H9 (cell line): ENCODE measurements at regions not wholly inside any gene's neighbourhood (a gene's known extent, or its start where the extent isn't known, plus 50 kb on each side); places are given as distances from the start of the nearest gene placed in this dataset.

Experiments
- DNase-seq: peaks from one replicate; pipeline ENCODE4 v3.0.0-alpha.2; 2017
- H2AFZ ChIP-seq: one replicate; pipeline ENCODE4 v1.6.1; 2013; ENCODE audit warnings: mild to moderate bottlenecking, low read length, control low read depth, moderate library complexity
- H2AK5ac ChIP-seq: 2 replicates; pipeline ENCODE4 v1.6.1; 2013; ENCODE audit warnings: low read length, control low read depth, mixed read lengths; ENCODE audit not compliant: insufficient read length
- H2BK120ac ChIP-seq: one replicate; pipeline ENCODE4 v1.6.1; 2013; ENCODE audit warnings: low read depth, mild to moderate bottlenecking, low read length, control low read depth, inconsistent platforms; ENCODE audit not compliant: poor library complexity, severe bottlenecking
- H2BK12ac ChIP-seq: 2 replicates; pipeline ENCODE4 v1.6.1; 2013; ENCODE audit warnings: low read length, control low read depth, mixed read lengths, low read depth; ENCODE audit not compliant: insufficient read length
- H2BK15ac ChIP-seq: 2 replicates; pipeline ENCODE4 v1.6.1; 2013; ENCODE audit warnings: low read depth, low read length, control low read depth
- H2BK20ac ChIP-seq: one replicate; pipeline ENCODE4 v1.6.1; 2013; ENCODE audit warnings: low read depth, mild to moderate bottlenecking, low read length, control low read depth, inconsistent platforms; ENCODE audit not compliant: poor library complexity, severe bottlenecking
- H2BK5ac ChIP-seq: 2 replicates; pipeline ENCODE4 v1.6.1; 2013; ENCODE audit warnings: low read length, control low read depth, mixed read lengths; ENCODE audit not compliant: insufficient read length
- H3K14ac ChIP-seq: 2 replicates; pipeline ENCODE4 v1.6.1; 2013; ENCODE audit warnings: low read length, control low read depth; ENCODE audit not compliant: insufficient read depth
- H3K18ac ChIP-seq: 2 replicates; pipeline ENCODE4 v1.6.1; 2013; ENCODE audit warnings: low read depth, mild to moderate bottlenecking, mixed read lengths, low read length, control low read depth; ENCODE audit not compliant: insufficient read length
- H3K23ac ChIP-seq: 2 replicates; pipeline ENCODE4 v1.6.1; 2013; ENCODE audit warnings: low read length, control low read depth, mixed read lengths, low read depth; ENCODE audit not compliant: insufficient read length
- H3K23me2 ChIP-seq: 2 replicates; pipeline ENCODE4 v1.6.1; 2013; ENCODE audit warnings: low read depth, mild to moderate bottlenecking, mixed read lengths, low read length, control low read depth; ENCODE audit not compliant: insufficient read length, poor library complexity, severe bottlenecking
- H3K27ac ChIP-seq: 2 replicates; pipeline ENCODE4 v1.5.1; 2013; ENCODE audit warnings: low read length, control low read depth, mixed read lengths, low read depth; ENCODE audit not compliant: insufficient read length
- H3K27me3 ChIP-seq: 2 replicates; pipeline ENCODE4 v1.6.1; 2013; ENCODE audit warnings: low read length, control low read depth, inconsistent platforms; ENCODE audit not compliant: insufficient read depth
- H3K4ac ChIP-seq: 2 replicates; pipeline ENCODE4 v1.6.1; 2013; ENCODE audit warnings: low read depth, mild to moderate bottlenecking, control low read depth, inconsistent platforms, low read length, moderate library complexity
- H3K4me1 ChIP-seq: 2 replicates; pipeline ENCODE4 v1.6.1; 2013; ENCODE audit warnings: low read length, control low read depth, inconsistent platforms; ENCODE audit not compliant: insufficient read depth
- H3K4me2 ChIP-seq: 2 replicates; pipeline ENCODE4 v1.6.1; 2013; ENCODE audit warnings: low read length, control low read depth, mixed read lengths; ENCODE audit not compliant: insufficient read length, insufficient read depth
- H3K56ac ChIP-seq: 2 replicates; pipeline ENCODE4 v1.6.1; 2013; ENCODE audit warnings: low read depth, mild to moderate bottlenecking, mixed read lengths, low read length, control low read depth; ENCODE audit not compliant: insufficient read length
- H3K79me1 ChIP-seq: 2 replicates; pipeline ENCODE4 v1.6.1; 2013; ENCODE audit warnings: low read depth, mild to moderate bottlenecking, moderate library complexity, low read length, control low read depth, inconsistent platforms; ENCODE audit not compliant: insufficient read depth, poor library complexity, severe bottlenecking
- H3K79me2 ChIP-seq: 2 replicates; pipeline ENCODE4 v1.6.1; 2013; ENCODE audit warnings: low read length, control low read depth, inconsistent platforms; ENCODE audit not compliant: insufficient read depth
- H3K9ac ChIP-seq: 2 replicates; pipeline ENCODE4 v1.6.1; 2013; ENCODE audit warnings: low read length, control low read depth, mixed read lengths; ENCODE audit not compliant: insufficient read length; ENCODE audit errors: extremely low read depth
- H3K9me3 ChIP-seq: one replicate; pipeline ENCODE4 v1.6.1; 2013; ENCODE audit warnings: low read depth, low read length, inconsistent platforms; ENCODE audit not compliant: control insufficient read depth
- H3T11ph ChIP-seq: one replicate; pipeline ENCODE4 v1.6.1; 2013; ENCODE audit warnings: mild to moderate bottlenecking, low read length, control low read depth, inconsistent platforms
- H4K20me1 ChIP-seq: one replicate; pipeline ENCODE4 v1.6.1; 2013; ENCODE audit not compliant: control insufficient read depth, insufficient read length, insufficient read depth
- H4K5ac ChIP-seq: 2 replicates; pipeline ENCODE4 v1.6.1; 2013; ENCODE audit warnings: low read depth, mild to moderate bottlenecking, mixed read lengths, low read length, control low read depth; ENCODE audit not compliant: insufficient read length
- H4K8ac ChIP-seq: replicated peaks from 2 replicates; pipeline ENCODE4 v1.6.1; 2013; ENCODE audit warnings: low read length, control low read depth, mixed read lengths, low read depth; ENCODE audit not compliant: insufficient read length
- H4K91ac ChIP-seq: 2 replicates; pipeline ENCODE4 v1.6.1; 2013; ENCODE audit warnings: low read depth, mild to moderate bottlenecking, moderate library complexity, mixed read lengths, low read length, control low read depth; ENCODE audit not compliant: insufficient read length
- H3K27ac Mint-ChIP-seq, 3 experiments: 2 replicates in 2 of 3; 3 replicates in 1 of 3; pipeline ENCODE4 v1.8.0; 2020 to 2021; ENCODE audit warnings: mixed read lengths in 3 of 3, mild to moderate bottlenecking in 1 of 3, moderate library complexity in 1 of 3
- H3K27me3 Mint-ChIP-seq: 2 replicates; pipeline ENCODE4 v1.8.0; 2021; ENCODE audit warnings: low read depth, mild to moderate bottlenecking, moderate library complexity, mixed read lengths
- H3K36me3 Mint-ChIP-seq, 3 experiments: 2 replicates in 2 of 3; 3 replicates in 1 of 3; pipeline ENCODE4 v1.8.0; 2020 to 2021; ENCODE audit warnings: low read depth in 3 of 3, mixed read lengths in 3 of 3; ENCODE audit not compliant: insufficient read depth in 1 of 3
- H3K4me1 Mint-ChIP-seq, 2 experiments: 2 replicates each; pipeline ENCODE4 v1.8.0; 2020; ENCODE audit warnings: mixed read lengths in 2 of 2
- H3K4me3 Mint-ChIP-seq, 2 experiments: 2 replicates in 1 of 2; 3 replicates in 1 of 2; pipeline ENCODE4 v1.8.0; 2020 to 2021; ENCODE audit warnings: mild to moderate bottlenecking in 2 of 2, mixed read lengths in 2 of 2, moderate library complexity in 1 of 2
- H3K9me3 Mint-ChIP-seq, 2 experiments: 2 replicates in 1 of 2; 3 replicates in 1 of 2; pipeline ENCODE4 v1.8.0; 2020; ENCODE audit warnings: mild to moderate bottlenecking in 2 of 2, mixed read lengths in 2 of 2, moderate library complexity in 1 of 2
- WGBS: extraction: QIAGEN DNeasy Blood & Tissue Kit; methylation state at CpG from one replicate; pipeline ENCODE4 v1.1.7; 2013; ENCODE audit warnings: missing lambda C conversion rate, low lambda C conversion rate, mixed read lengths; ENCODE audit not compliant: insufficient read length; ENCODE audit errors: extremely low coverage; 5-methylcytosine and 5-hydroxymethylcytosine counted together
- TF ChIP-seq, protein P1 (sequence below): fragments of 200-600 bp; sonication (generic); conservative IDR thresholded peaks from 3 replicates; pipeline ENCODE4 v1.8.0; 2021; ENCODE audit warnings: antibody characterized with exemption, mild to moderate bottlenecking

DNA sequence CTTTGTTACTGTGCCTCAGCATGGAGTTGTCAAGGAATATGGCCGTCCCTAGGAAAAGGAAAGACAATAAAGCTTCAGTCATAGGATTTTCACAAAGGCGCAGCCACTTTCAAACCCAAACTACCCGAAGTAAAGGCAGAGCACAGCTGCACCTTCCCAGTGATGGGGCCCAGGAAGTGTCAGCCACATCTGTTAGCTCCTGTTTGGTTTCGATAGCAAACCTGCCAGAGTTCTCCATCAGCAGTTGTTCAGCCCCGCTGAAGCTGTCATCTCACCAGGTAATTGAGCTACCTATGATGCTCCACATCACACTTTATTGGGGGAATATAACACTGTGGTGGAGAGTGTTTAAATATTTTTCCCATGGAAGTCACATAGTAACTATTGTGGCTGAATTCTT, 80.7 kb downstream of the LRATD1 start:
- H3K4me1 Mint-ChIP-seq: no peaks in the 10 kb centered on the region
- H3K18ac ChIP-seq: no peak overlapping the region
- H3K27me3 Mint-ChIP-seq: peaks cover 2% of the 10 kb centered on the region; the same call in 1 of the 2 replicates
- no peak overlapping the region for H4K8ac ChIP-seq
- H2AK5ac ChIP-seq: no peak overlapping the region
- no peaks in the 10 kb centered on the region for H3K36me3 Mint-ChIP-seq
- H3K9ac ChIP-seq: no peak overlapping the region
- no peak overlapping the region for H2BK5ac ChIP-seq
- no peak overlapping the region for H3T11ph ChIP-seq
- no peak for DNase-seq
- H4K5ac ChIP-seq: no peak overlapping the region
- H4K20me1 ChIP-seq: no peaks in the 10 kb centered on the region
- H3K23ac ChIP-seq: no peak overlapping the region
- no peaks in the 10 kb centered on the region for H3K9me3 ChIP-seq
- no peak overlapping the region for H2BK120ac ChIP-seq
- no peak overlapping the region for H3K4me2 ChIP-seq
- H2BK12ac ChIP-seq: no peak overlapping the region
- H4K91ac ChIP-seq: no peak overlapping the region
- H3K4me3 Mint-ChIP-seq: no peak overlapping the region
- no peaks in the 10 kb centered on the region for H3K23me2 ChIP-seq
- WGBS: no CpG with 5 or more reads among the region's 5 CpGs
- H3K27ac Mint-ChIP-seq: no peak overlapping the region
- H3K79me2 ChIP-seq: no peaks in the 10 kb centered on the region
- no peaks in the 10 kb centered on the region for H3K4me1 ChIP-seq
- TF ChIP-seq, protein P1, sequence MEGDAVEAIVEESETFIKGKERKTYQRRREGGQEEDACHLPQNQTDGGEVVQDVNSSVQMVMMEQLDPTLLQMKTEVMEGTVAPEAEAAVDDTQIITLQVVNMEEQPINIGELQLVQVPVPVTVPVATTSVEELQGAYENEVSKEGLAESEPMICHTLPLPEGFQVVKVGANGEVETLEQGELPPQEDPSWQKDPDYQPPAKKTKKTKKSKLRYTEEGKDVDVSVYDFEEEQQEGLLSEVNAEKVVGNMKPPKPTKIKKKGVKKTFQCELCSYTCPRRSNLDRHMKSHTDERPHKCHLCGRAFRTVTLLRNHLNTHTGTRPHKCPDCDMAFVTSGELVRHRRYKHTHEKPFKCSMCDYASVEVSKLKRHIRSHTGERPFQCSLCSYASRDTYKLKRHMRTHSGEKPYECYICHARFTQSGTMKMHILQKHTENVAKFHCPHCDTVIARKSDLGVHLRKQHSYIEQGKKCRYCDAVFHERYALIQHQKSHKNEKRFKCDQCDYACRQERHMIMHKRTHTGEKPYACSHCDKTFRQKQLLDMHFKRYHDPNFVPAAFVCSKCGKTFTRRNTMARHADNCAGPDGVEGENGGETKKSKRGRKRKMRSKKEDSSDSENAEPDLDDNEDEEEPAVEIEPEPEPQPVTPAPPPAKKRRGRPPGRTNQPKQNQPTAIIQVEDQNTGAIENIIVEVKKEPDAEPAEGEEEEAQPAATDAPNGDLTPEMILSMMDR: no peak
- no peak overlapping the region for H2BK20ac ChIP-seq
- H3K14ac ChIP-seq: no peak overlapping the region
- H3K27ac ChIP-seq: no peak overlapping the region
- no peak overlapping the region for H2BK15ac ChIP-seq
- no peak overlapping the region for H2AFZ ChIP-seq
- H3K27me3 ChIP-seq: no peaks in the 10 kb centered on the region
- no peak overlapping the region for H3K4ac ChIP-seq
- H3K79me1 ChIP-seq: no peaks in the 10 kb centered on the region
- H3K9me3 Mint-ChIP-seq: no peaks in the 10 kb centered on the region
- no peak overlapping the region for H3K56ac ChIP-seq
